HG02571 (cell line): ENCODE measurements at regions not wholly inside any gene's neighbourhood (a gene's known extent, or its start where the extent isn't known, plus 50 kb on each side); places are given as distances from the start of the nearest gene placed in this dataset.

Experiments
- ATAC-seq: cut with Tn5 transposase; IDR thresholded peaks from one replicate; pipeline ENCODE4 v1.9.1; 2021; ENCODE audit warnings: mild to moderate bottlenecking, moderate library complexity; ENCODE audit not compliant: unreplicated experiment

DNA sequence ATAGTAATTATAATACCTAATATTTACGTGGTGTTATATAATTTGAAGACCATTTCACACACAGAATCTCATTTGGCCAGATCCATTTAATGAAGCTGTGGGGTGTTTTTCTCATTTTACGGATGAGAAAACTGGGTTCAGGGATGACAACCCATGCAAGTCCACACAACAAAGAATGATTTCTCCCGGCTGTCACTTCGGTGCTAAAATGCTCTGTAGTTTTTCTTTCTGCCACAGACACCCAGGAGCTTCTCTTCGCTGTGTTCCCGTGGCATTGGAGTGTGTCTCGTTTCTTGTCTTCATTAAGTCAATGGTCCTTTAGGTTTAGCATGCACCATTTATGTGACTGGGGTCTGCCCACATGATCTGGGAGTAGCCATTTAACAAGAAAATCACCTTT is 308.5 kb downstream of the ENC1 start:
- ATAC-seq = no peak

- ATAC-seq = no peak
Measured at GRCh38 chr5:74328221-74328630, 312.3 kb downstream of the ENC1 start.

DNA sequence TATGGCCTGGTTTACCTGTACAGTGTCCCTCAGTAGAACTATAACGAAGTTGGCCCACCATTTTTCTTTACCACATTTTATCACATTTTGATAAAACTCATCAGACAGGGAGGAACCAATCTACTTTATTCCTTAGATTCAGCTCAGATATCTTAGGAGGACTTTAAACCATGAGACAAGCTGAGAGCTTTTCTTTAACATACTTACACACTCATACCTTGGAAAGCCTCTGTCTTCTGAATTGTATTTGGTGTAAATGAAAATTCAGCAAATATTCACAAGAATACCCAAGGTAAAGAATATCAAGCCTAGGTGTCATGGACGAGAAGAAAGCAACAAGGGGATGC is 313.2 kb downstream of the ENC1 start:
- ATAC-seq = no peak

DNA sequence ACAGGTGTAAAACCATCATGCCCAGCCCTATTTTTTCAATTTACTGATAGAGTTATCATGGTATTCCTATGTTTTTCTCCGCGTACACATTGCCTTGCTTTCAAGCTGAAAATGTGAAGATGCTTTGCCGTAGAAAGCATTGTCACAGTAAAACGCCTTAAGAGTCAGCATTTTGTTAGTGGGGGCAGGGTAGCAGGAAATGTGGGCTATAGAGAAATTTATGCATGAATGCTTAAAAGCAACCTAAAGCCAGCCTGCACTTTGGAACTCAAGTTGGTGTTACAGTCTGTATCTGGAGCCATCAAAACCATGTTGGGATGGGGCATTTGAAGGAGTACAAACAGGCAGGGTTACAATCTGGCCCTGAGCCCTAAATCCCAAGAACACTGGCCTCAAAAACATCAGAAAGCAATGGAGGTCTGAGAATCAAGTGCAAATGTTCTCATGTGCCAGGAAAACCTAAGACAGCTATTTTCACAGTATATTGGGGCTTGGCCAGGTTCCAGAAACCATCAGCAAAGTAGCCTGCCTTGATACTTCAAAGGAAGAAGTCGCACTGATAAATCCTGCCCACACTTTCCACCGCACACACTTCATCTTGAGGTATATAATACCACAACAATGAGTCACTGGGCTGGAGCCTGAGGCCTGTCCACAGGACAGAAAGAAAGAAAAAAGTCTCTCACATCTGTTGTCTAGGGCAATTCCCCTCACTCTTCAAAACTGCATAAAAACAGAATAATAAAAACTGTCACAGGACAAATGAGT is 313.8 kb downstream of the ENC1 start:
- ATAC-seq = peak; percentile 86

- ATAC-seq = no peak
Measured at GRCh38 chr5:74325866-74326265, 314.7 kb downstream of the ENC1 start.

GRCh38 chr5:74324556-74324955 is 316.0 kb downstream of the ENC1 start:
- no peak for ATAC-seq

- no peak for ATAC-seq
Measured at GRCh38 chr5:74322944-74323343, 317.6 kb downstream of the ENC1 start.

DNA sequence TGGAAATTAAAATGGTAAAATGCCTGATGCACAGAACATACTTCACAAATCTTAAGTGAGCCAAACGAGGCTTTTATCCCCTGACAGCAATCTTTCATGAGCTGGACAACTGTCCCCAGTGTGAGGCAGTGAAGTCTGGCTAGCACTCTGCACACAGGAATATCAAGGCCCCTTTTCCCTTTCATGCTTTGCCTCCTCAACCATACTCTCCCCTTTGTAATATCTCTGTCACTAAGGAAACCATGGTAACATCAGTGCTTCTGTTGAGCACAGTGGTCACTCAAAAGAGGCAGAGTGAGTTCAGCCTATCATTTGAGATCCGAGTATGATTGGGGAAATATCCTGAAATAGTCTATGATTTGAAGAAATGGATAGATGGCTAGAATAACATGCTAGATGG is 318.3 kb downstream of the ENC1 start:
- no peak for ATAC-seq

DNA sequence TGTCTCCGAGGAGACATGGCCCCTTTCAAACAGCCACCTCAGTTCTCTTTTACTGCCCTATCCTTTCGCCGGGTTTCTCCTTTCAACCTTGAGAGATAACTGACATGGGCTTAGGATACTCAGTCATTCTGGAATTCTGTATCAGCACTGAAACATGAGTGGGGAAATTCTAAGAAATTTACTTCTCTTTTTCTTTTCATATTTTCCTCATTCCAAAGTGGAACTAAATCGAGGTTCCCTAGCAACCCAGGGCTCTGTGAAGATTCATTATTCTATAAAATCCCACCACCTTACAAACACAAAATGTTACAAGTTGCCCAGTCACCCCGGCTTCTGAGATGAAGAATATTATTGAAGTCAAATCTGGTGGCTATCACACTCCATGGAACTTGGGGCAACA is 319.2 kb downstream of the ENC1 start:
- ATAC-seq = no peak

GRCh38 chr5:74320526-74320925 is 320.0 kb downstream of the ENC1 start:
- no peak for ATAC-seq

GRCh38 chr5:74319076-74319475 is 321.5 kb downstream of the ENC1 start:
- ATAC-seq = no peak

DNA sequence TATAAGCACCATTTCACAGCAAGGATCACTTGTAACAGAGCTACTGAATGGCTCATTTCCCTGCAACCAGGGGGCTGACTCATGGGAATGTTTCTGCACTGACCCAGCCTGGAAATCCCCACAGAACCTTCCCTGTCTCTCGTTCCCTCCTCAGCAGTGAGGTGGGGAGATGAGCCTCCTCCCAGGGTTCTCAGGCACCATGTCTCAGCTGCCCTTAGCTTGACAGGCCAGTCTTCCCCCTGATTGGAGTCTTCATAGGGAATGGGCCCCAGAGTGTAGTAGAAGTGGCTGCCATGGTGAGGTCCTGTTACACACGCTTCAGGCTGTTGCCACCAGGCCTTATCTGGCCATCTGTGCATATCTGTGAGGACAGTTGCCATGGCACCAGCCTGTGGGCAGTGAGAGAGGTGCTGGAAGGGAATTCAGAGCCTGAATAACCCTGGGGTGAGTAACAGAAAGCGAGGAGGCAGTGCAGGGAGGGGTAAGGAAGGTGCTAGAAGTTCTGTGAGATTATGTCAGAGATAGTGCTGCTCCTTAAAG is 324.4 kb downstream of the ENC1 start:
- peak; percentile 52 for ATAC-seq

- ATAC-seq = no peak
Measured at GRCh38 chr5:74314906-74315305, 325.6 kb downstream of the ENC1 start.

DNA sequence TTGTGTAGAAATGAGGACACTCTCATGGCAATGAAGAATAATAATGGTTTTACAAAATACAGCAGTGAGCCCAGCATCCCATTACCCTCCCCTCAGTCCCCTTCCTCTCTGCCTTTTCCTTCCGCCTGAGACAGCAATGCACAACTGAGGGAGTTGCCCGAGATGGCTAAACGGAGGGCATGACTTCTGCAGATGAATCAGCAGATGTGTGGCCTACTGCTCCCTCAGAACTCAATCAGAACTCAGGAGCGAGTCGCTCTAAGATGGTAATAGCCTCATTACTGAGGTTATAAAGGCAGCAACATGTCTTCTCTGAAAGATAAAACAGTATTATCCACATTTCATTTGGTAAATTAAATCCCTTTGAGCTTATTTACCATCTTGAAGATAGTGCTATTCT is 326.6 kb downstream of the ENC1 start:
- no peak for ATAC-seq

DNA sequence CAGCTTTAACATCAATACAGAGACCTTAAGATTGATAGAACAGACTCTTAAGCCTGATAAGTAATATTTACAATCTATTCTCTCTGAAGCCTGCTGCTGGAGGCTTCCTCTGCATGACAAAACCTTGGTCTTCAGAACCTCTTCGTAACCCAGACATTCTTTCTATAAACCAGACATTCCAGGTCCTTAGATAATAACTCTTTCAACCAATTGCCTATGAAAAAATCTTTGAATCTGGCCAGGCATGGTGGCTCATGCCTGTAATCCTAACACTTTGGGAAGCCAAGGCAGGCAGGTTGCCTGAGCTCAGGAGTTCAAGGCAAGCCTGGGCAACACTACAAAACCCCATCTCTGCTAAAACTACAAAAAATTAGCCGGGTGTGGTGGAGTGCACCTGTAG is 327.8 kb downstream of the ENC1 start:
- ATAC-seq = no peak

DNA sequence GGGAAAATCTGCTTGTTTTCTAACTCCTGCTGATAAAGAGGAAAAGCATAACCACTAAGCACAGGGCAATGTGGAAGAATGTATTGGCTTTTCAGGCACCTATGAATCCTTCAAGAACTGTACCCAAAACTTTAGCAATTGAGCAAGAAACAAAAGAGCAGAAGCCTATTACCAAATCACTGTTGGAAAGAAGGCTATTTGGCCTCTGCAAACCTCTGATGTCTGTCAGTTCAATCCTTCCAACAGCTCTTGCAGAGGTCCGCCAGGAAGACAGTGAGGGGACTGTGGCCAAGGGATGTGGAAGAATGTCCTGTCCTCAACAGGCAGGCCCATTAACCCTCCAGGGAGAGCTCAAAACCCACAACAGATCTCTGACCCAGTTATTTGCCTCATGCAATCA is 328.6 kb downstream of the ENC1 start:
- ATAC-seq = no peak

DNA sequence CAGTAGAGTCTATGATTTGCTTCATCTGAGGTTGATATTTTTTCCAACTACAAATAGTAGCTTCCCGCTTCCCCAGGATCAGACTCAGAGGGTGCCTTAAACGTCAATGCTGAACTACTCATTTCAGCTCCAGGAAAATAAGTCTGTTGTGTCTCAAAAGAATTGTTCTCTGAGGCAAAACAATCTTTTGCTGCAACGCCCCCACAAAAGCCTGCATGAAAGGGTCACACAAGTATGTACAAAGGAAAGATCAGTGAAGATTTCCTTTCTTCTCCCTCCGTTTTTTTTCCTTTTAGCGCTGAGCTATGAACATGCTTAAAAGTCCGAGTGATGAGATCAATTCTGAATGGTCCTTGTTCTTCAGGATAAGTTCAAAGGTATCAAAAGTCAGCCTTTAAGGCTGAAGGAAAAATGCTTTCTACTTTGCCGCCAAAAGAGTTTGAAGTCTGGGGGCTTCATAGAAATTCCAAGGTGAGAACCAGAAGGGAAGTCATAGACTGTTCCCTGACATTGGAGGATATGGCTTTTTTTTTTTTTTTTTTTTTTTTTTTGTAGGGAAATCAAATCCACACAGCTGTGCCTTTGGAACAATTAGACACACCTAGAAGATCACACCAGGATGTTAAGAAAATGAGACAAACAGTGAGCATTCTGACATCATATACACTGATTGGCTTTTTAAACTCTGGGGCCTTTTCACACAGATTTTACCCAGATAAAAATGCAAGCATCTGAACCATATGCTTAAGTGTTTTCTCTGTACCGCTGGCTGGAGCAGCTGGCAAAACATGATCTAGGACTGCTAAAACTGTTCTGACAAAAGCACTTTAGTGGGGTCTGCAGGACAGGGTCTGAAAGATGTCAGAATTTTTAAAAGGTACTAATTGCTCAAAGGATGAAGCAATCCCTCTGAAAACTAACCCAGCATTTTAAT is 329.3 kb downstream of the ENC1 start:
- no peak for ATAC-seq

DNA sequence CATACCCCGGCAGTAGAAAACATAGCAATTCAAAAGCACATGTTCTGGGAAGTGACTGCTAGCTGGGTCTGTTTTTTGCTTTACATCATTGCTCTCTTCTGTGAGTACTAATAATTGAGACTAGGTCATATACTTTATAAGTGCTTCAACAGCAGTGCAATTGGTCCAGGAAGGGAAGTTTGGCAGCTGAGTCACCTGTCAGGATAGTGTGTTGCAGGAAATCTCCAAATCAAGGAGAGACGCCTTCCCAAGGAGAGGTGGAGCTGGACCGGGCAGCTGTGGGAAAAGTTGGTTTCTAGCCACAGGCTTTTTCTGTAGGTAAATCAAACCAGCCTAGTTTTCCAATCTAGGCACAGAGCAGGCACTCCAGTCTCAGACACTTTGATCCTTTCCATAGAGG is 330.1 kb downstream of the ENC1 start:
- ATAC-seq = no peak

GRCh38 chr5:74309050-74309449 is 331.5 kb downstream of the ENC1 start:
- no peak for ATAC-seq

GRCh38 chr5:74306845-74307244 is 333.7 kb downstream of the ENC1 start:
- no peak for ATAC-seq

GRCh38 chr5:74304536-74304935 is 336.0 kb downstream of the ENC1 start:
- ATAC-seq = no peak

DNA sequence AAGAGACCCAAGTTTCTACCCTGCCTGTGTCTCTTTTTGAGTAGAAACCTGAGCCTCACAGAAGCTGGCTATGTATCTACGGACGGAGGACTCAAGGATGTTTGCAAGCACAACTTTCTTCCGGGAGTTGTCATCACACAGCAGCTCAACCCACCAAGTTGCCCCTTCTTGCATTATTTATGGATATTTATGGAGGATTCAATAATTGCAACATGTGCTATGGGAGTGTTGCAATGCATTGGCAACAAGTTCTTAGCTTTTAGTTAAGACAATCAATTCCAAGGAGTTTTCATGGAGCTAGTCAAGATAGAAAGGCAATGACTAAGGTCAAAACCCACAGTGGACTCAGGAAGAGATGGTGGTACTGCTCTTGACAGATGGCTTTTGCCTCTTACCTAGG is 336.9 kb downstream of the ENC1 start:
- no peak for ATAC-seq
